ENCODE measurements at regions not wholly inside any gene's neighbourhood (a gene's known extent, or its start where the extent isn't known, plus 50 kb on each side); places are given as distances from the start of the nearest gene placed in this dataset.
A peak's percentile ranks its signal among the peaks of the same experiment; 100 is the strongest.

DNA sequence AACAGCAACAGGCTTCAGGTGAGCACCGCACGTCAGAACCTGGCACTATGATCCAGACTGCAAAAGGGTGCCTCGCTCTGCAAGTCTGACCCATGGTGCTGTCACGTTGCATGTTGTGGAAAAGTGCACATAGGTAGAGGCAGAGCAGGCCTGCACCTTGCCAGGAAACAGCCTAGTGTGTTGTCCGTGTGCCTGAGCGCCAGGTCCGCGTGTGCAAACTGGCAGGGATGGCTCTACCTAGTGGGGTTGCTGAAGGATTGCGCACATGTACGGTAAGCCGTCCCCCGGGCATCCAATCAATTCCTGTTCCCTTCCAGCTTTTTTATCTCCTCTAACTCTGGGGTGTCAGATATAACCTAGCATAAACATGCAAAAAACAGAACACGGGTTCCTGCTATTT is 219.5 kb downstream of the NXNL2 start:
- no peak overlapping the region for H3K4me3 ChIP-seq (replicated peaks in 1 of 2; ENCODE audit: low read depth in 2 of 2, low read length in 2 of 2)
- no peak for DNase-seq (ENCODE audit: low read depth in 2 of 2)
- TF ChIP-seq, protein P1, sequence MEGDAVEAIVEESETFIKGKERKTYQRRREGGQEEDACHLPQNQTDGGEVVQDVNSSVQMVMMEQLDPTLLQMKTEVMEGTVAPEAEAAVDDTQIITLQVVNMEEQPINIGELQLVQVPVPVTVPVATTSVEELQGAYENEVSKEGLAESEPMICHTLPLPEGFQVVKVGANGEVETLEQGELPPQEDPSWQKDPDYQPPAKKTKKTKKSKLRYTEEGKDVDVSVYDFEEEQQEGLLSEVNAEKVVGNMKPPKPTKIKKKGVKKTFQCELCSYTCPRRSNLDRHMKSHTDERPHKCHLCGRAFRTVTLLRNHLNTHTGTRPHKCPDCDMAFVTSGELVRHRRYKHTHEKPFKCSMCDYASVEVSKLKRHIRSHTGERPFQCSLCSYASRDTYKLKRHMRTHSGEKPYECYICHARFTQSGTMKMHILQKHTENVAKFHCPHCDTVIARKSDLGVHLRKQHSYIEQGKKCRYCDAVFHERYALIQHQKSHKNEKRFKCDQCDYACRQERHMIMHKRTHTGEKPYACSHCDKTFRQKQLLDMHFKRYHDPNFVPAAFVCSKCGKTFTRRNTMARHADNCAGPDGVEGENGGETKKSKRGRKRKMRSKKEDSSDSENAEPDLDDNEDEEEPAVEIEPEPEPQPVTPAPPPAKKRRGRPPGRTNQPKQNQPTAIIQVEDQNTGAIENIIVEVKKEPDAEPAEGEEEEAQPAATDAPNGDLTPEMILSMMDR (IDR thresholded peaks at IDR 0.05; ENCODE audit: low read depth, low read length): no peak

DNA sequence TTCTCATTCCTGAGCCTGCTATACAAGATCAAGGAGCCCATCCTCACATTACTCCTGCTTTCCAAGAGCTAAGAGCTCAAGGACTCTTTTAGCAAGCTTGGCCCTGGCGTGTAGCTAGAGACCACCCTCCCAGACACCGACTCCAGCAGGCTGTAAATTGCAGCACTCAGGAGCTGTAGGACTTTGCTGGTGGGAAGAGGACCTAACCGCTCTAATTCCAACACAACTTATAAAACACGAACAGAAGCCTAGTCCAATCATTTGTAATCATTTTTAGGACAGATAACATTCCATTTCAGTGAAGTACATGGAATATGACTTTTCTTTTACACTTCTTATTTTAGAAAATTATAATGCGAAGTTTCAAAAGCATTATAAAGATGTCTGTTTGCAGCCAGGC is 219.9 kb downstream of the NXNL2 start:
- TF ChIP-seq, protein P1 (IDR thresholded peaks at IDR 0.05; ENCODE audit: low read depth, low read length): no peak
- H3K4me3 ChIP-seq (replicated peaks in 1 of 2; ENCODE audit: low read depth in 2 of 2, low read length in 2 of 2): no peak overlapping the region
- DNase-seq (ENCODE audit: low read depth in 2 of 2): no peak

DNA sequence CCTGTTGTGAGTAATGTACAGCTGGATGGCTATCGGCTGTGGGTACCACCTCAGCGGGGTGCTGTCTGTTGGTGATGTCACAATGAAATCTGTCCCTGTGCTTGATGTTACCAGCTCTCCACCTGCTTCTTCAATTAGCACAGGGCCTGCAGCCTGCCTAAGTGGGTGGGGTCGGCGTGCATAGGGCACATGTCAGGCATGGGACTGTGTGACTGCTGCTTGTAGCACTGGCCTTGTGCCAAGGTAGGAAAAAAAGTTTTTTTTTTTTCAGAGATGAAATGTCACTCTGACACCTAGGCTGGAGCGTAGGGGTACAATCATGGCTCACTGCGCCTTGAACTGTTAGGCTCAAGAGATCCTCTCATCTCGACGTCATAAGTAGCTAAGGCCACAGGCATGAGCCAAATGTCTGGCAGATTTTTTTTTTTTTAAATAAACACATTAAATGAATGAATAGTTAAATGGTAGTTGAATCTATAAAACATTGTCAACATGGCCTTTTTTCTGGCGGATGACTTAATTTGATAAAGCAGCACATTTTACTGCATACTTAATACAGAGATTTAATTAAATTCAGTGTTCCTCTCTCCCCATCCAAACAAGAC is 222.5 kb downstream of the NXNL2 start:
- no peak overlapping the region for H3K4me3 ChIP-seq (replicated peaks in 1 of 2; ENCODE audit: low read depth in 2 of 2, low read length in 2 of 2)
- TF ChIP-seq, protein P1 (IDR thresholded peaks at IDR 0.05; ENCODE audit: low read depth, low read length): no peak
- DNase-seq (ENCODE audit: low read depth in 2 of 2): no peak

DNA sequence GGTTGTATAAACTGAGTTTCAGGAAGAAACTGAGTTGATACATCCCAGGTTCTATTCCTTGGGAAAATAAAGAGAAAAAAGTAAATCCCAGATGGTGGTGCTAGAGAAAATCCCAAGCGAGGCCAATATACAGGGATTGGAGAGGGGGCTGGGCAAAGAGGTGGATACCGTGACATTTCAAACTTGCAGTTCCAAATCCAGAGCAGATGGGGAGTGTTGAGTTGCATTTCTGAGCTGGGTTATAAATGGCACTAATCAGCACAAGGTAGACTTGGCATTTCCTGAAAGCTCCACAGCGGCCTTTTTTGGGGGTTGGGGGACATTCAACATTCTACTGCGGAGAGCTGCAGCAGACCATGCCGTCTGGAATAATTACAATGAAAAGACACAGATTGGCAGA is 224.4 kb downstream of the NXNL2 start:
- TF ChIP-seq, protein P1 (IDR thresholded peaks at IDR 0.05; ENCODE audit: low read depth, low read length): no peak
- DNase-seq (ENCODE audit: low read depth in 2 of 2): no peak
- no peak overlapping the region for H3K4me3 ChIP-seq (replicated peaks in 1 of 2; ENCODE audit: low read depth in 2 of 2, low read length in 2 of 2)

DNA sequence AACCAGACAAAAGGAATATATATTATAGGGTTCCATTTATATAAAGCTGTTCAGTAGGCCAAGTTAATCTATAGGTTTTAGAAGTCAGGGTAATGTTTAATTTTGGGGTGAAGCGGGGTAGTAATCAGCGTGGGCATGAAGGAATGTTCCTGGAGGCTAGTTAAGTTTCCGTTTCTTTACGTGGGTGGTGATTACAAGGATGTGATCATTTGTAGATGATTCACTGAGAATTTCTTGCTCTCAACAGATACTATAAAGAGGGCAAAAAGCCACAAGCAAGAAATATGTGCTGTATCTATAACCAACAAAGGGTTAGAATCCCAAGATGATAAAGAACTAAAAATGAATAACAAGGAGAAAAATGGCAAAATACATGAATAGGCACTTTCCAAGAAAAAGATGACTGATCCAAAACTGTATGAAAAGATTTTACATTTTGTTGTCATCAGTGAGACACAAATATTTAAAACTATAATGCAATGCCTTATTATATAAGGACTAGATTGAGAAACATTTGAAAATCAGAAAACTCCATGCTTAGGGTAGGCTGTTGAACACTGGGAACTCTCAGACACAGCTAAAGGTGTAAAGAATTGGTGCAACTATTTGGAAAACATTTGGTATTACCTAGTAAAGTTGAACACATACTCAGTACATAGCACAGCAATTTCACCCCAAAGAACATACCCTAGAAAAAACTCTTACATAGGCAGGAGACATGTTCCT is 224.3 kb upstream of the S1PR3 start:
- H3K4me3 ChIP-seq (replicated peaks in 1 of 2; ENCODE audit: low read depth in 2 of 2, low read length in 2 of 2): no peak overlapping the region
- TF ChIP-seq, protein P1 (IDR thresholded peaks at IDR 0.05; ENCODE audit: low read depth, low read length): no peak
- peak; percentile 78 to 87 for DNase-seq (ENCODE audit: low read depth in 2 of 2)

DNA sequence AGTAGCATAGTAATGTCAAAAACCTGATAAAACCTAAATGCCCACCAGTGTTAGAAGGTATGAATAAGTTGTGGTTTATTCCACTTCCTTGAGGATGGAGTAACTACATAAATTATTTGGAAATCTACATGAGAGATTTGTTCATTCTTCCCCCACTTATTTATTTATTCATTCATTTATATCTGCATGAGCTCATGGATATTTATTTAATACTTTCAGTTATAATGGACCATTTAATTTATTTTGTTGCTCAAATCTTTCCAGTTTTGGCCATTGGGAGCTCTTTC is 223.8 kb upstream of the S1PR3 start:
- DNase-seq (ENCODE audit: low read depth in 2 of 2): peak in 1 of 2 donors; percentile 62
- TF ChIP-seq, protein P1 (IDR thresholded peaks at IDR 0.05; ENCODE audit: low read depth, low read length): no peak
- no peak overlapping the region for H3K4me3 ChIP-seq (replicated peaks in 1 of 2; ENCODE audit: low read depth in 2 of 2, low read length in 2 of 2)

Data from cardiac fibroblast (primary cell).